T-helper 1 cell treated with Interleukin-12 subunit alpha and Interleukin-12 subunit beta and Interleukin-4 antibody, amounts not matched to agents 30 μg/mL and 1 μg/mL, for 36 hours (primary cell): ENCODE measurements at regions not wholly inside any gene's neighbourhood (a gene's known extent, or its start where the extent isn't known, plus 50 kb on each side); places are given as distances from the start of the nearest gene placed in this dataset.

Experiments
- H3K27ac Mint-ChIP-seq: one replicate; pipeline ENCODE4 v1.8.0; 2021; ENCODE audit warnings: mild to moderate bottlenecking, mixed read lengths
- H3K27me3 Mint-ChIP-seq: one replicate; pipeline ENCODE4 v1.8.0; 2021; ENCODE audit warnings: low read depth, mixed read lengths
- H3K36me3 Mint-ChIP-seq: one replicate; pipeline ENCODE4 v1.8.0; 2021; ENCODE audit warnings: low read depth, mixed read lengths
- H3K4me1 Mint-ChIP-seq: one replicate; pipeline ENCODE4 v1.8.0; 2021; ENCODE audit warnings: low read depth, mixed read lengths
- H3K4me3 Mint-ChIP-seq: one replicate; pipeline ENCODE4 v1.8.0; 2021; ENCODE audit warnings: mild to moderate bottlenecking, moderate library complexity, mixed read lengths
- H3K9me3 Mint-ChIP-seq: one replicate; pipeline ENCODE4 v1.8.0; 2021; ENCODE audit warnings: mixed read lengths

- Mint-ChIP-seq H3K4me3 (no peak overlapping the region), H3K27ac (no peak overlapping the region), H3K4me1 (peaks cover 11% of the 10 kb centered on the region), H3K27me3 (peaks cover 10% of the 10 kb centered on the region), H3K9me3 (peaks cover 9% of the 10 kb centered on the region), H3K36me3 (no peaks in the 10 kb centered on the region)
Measured at GRCh38 chr4:108320061-108320460, 151.3 kb upstream of the LEF1 start.

GRCh38 chr4:108317377-108317776 lies 148.6 kb upstream of the LEF1 start:
- Mint-ChIP-seq H3K4me1 (peaks cover 25% of the 10 kb centered on the region), H3K27ac (no peak overlapping the region), H3K9me3 (peaks cover 5% of the 10 kb centered on the region), H3K36me3 (no peaks in the 10 kb centered on the region), H3K4me3 (no peak overlapping the region), H3K27me3 (peaks cover 10% of the 10 kb centered on the region)

- Mint-ChIP-seq H3K9me3 (no peaks in the 10 kb centered on the region), H3K27ac (no peak overlapping the region), H3K4me3 (peak overlapping the region; percentile 26), H3K36me3 (no peaks in the 10 kb centered on the region), H3K4me1 (peaks cover 32% of the 10 kb centered on the region), H3K27me3 (peaks cover 13% of the 10 kb centered on the region)
Measured at GRCh38 chr4:108315694-108316093, 147.0 kb upstream of the LEF1 start.

GRCh38 chr4:108314900-108315589 lies 146.3 kb upstream of the LEF1 start:
- H3K4me1 Mint-ChIP-seq: peaks cover 32% of the 10 kb centered on the region
- no peak overlapping the region for H3K27ac Mint-ChIP-seq
- H3K9me3 Mint-ChIP-seq: no peaks in the 10 kb centered on the region
- H3K4me3 Mint-ChIP-seq: peak overlapping the region; percentile 30
- peaks cover 13% of the 10 kb centered on the region for H3K27me3 Mint-ChIP-seq
- no peaks in the 10 kb centered on the region for H3K36me3 Mint-ChIP-seq

- no peak overlapping the region for H3K27ac Mint-ChIP-seq
- H3K27me3 Mint-ChIP-seq: peaks cover 13% of the 10 kb centered on the region
- no peaks in the 10 kb centered on the region for H3K9me3 Mint-ChIP-seq
- H3K4me3 Mint-ChIP-seq: no peak overlapping the region
- peaks cover 30% of the 10 kb centered on the region for H3K4me1 Mint-ChIP-seq
- no peaks in the 10 kb centered on the region for H3K36me3 Mint-ChIP-seq
Measured at GRCh38 chr4:108313546-108314339, 145.0 kb upstream of the LEF1 start.

- Mint-ChIP-seq H3K4me1 (peaks cover 28% of the 10 kb centered on the region), H3K36me3 (no peaks in the 10 kb centered on the region), H3K4me3 (no peak overlapping the region), H3K9me3 (no peaks in the 10 kb centered on the region), H3K27me3 (peaks cover 6% of the 10 kb centered on the region), H3K27ac (peak overlapping the region; percentile 32)
Measured at GRCh38 chr4:108311313-108311712, 142.6 kb upstream of the LEF1 start.

GRCh38 chr4:108303488-108304177 lies 134.9 kb upstream of the LEF1 start:
- H3K27me3 Mint-ChIP-seq: no peaks in the 10 kb centered on the region
- peaks cover 7% of the 10 kb centered on the region for H3K9me3 Mint-ChIP-seq
- H3K27ac Mint-ChIP-seq: no peak overlapping the region
- no peak overlapping the region for H3K4me3 Mint-ChIP-seq
- peaks cover 9% of the 10 kb centered on the region for H3K36me3 Mint-ChIP-seq
- peaks cover 11% of the 10 kb centered on the region for H3K4me1 Mint-ChIP-seq

GRCh38 chr4:108301545-108302251 lies 133.0 kb upstream of the LEF1 start:
- peaks cover 7% of the 10 kb centered on the region for H3K9me3 Mint-ChIP-seq
- H3K4me3 Mint-ChIP-seq: no peak overlapping the region
- peaks cover 11% of the 10 kb centered on the region for H3K4me1 Mint-ChIP-seq
- H3K27ac Mint-ChIP-seq: no peak overlapping the region
- H3K36me3 Mint-ChIP-seq: peaks cover 9% of the 10 kb centered on the region
- no peaks in the 10 kb centered on the region for H3K27me3 Mint-ChIP-seq

- peaks cover 7% of the 10 kb centered on the region for H3K9me3 Mint-ChIP-seq
- peaks cover 8% of the 10 kb centered on the region for H3K36me3 Mint-ChIP-seq
- no peak overlapping the region for H3K27ac Mint-ChIP-seq
- no peak overlapping the region for H3K4me3 Mint-ChIP-seq
- no peaks in the 10 kb centered on the region for H3K27me3 Mint-ChIP-seq
- H3K4me1 Mint-ChIP-seq: peaks cover 7% of the 10 kb centered on the region
Measured at GRCh38 chr4:108297605-108298004, 128.9 kb upstream of the LEF1 start.

- Mint-ChIP-seq H3K4me3 (no peak overlapping the region), H3K36me3 (peaks cover 1% of the 10 kb centered on the region), H3K9me3 (no peaks in the 10 kb centered on the region)
Measured at GRCh38 chr4:108292229-108292628, 123.5 kb upstream of the LEF1 start.

GRCh38 chr4:108291137-108291536 lies 122.4 kb upstream of the LEF1 start:
- no peak overlapping the region for H3K4me3 Mint-ChIP-seq
- no peaks in the 10 kb centered on the region for H3K27me3 Mint-ChIP-seq
- peaks cover 1% of the 10 kb centered on the region for H3K36me3 Mint-ChIP-seq
- H3K27ac Mint-ChIP-seq: no peak overlapping the region
- H3K4me1 Mint-ChIP-seq: peaks cover 5% of the 10 kb centered on the region
- no peaks in the 10 kb centered on the region for H3K9me3 Mint-ChIP-seq

More at GRCh38 chr4:108292229-108292628, 123.5 kb upstream of the LEF1 start:
- H3K27ac Mint-ChIP-seq: no peak overlapping the region
- no peaks in the 10 kb centered on the region for H3K27me3 Mint-ChIP-seq
- H3K4me1 Mint-ChIP-seq: peaks cover 5% of the 10 kb centered on the region

- no peak overlapping the region for H3K27ac Mint-ChIP-seq
- H3K4me3 Mint-ChIP-seq: no peak overlapping the region
- H3K4me1 Mint-ChIP-seq: peaks cover 5% of the 10 kb centered on the region
Measured at GRCh38 chr4:108287834-108288413, 119.2 kb upstream of the LEF1 start.

GRCh38 chr4:108280072-108280471 lies 111.3 kb upstream of the LEF1 start:
- peaks cover 1% of the 10 kb centered on the region for H3K4me1 Mint-ChIP-seq
- no peak overlapping the region for H3K4me3 Mint-ChIP-seq
- no peak overlapping the region for H3K27ac Mint-ChIP-seq
- no peaks in the 10 kb centered on the region for H3K27me3 Mint-ChIP-seq
- H3K36me3 Mint-ChIP-seq: peaks cover 7% of the 10 kb centered on the region
- H3K9me3 Mint-ChIP-seq: peaks cover 8% of the 10 kb centered on the region

More at GRCh38 chr4:108287834-108288413, 119.2 kb upstream of the LEF1 start:
- H3K9me3 Mint-ChIP-seq: no peaks in the 10 kb centered on the region
- no peaks in the 10 kb centered on the region for H3K27me3 Mint-ChIP-seq
- H3K36me3 Mint-ChIP-seq: no peaks in the 10 kb centered on the region

GRCh38 chr4:108276690-108277089 lies 108.0 kb upstream of the LEF1 start:
- H3K9me3 Mint-ChIP-seq: peaks cover 5% of the 10 kb centered on the region
- peaks cover 10% of the 10 kb centered on the region for H3K36me3 Mint-ChIP-seq
- H3K4me3 Mint-ChIP-seq: no peak overlapping the region
- no peaks in the 10 kb centered on the region for H3K27me3 Mint-ChIP-seq
- peaks cover 3% of the 10 kb centered on the region for H3K4me1 Mint-ChIP-seq
- H3K27ac Mint-ChIP-seq: no peak overlapping the region
